Upper lobe of right lung (tissue), 1 donor: ENCODE measurements at regions not wholly inside any gene's neighbourhood (a gene's known extent, or its start where the extent isn't known, plus 50 kb on each side); places are given as distances from the start of the nearest gene placed in this dataset.

Experiments
- ATAC-seq: fragments of 200-7000 bp; cut with Tn5 transposase; one replicate; pipeline ENCODE4 v1.9.1; 2020; ENCODE audit warnings: mild to moderate bottlenecking, moderate library complexity
- DNase-seq: peaks from one replicate; pipeline ENCODE4 v3.0.0-alpha.2; 2020
- H3K27ac ChIP-seq: fragments of 200-600 bp; one replicate; pipeline ENCODE4 v1.8.0; 2022
- H3K27me3 ChIP-seq: fragments of 200-600 bp; one replicate; pipeline ENCODE4 v1.8.0; 2022; ENCODE audit warnings: mild to moderate bottlenecking
- H3K36me3 ChIP-seq: fragments of 200-600 bp; one replicate; pipeline ENCODE4 v1.8.0; 2022
- H3K4me1 ChIP-seq: fragments of 200-600 bp; one replicate; pipeline ENCODE4 v1.8.0; 2022
- H3K4me3 ChIP-seq: fragments of 200-600 bp; one replicate; pipeline ENCODE4 v1.8.0; 2022; ENCODE audit warnings: mild to moderate bottlenecking
- H3K9me3 ChIP-seq: fragments of 200-600 bp; one replicate; pipeline ENCODE4 v1.8.0; 2022
- CTCF ChIP-seq: fragments of 200-600 bp; IDR thresholded peaks from one replicate; pipeline ENCODE4 v1.8.0; 2022; ENCODE audit warnings: antibody characterized with exemption
- intact Hi-C: fragments of 100-400 bp; cut with DNase I; formaldehyde crosslinking; loops from one replicate; pipeline ENCODE4 v1.11.0; 2022
- donor health status: DM: no; HTN: yes; CAD: no; lungs with severe emphysema.

GRCh38 chr15:47997195-47998080 lies 123.4 kb upstream of the SLC24A5 start:
- H3K27ac ChIP-seq, result no peak overlapping the region
- no peak for DNase-seq
- intact Hi-C loops, result no loop called here

DNA sequence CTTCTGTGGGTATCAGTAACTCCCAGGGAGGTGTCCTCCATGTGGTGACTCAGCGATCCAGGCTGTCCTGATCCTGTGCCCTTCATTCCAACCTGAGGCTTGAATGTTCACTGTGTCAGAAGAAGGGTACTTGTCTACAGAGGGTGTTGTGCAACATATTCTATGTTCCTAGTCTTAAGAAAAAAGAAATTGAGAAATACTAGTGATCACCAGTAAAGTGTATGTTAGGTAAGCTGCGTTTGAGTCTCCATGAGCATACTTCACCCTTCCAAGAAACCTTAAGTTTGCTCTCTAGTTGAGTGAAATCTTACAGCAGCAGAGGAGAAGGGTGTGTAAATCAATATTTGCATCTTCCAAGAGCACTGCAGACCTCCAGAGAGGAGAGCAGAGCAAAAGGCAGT lies 122.2 kb upstream of the SLC24A5 start:
- intact Hi-C loops, result no loop called here
- Histone ChIP-seq H3K36me3 (no peaks in the 10 kb centered on the region), H3K4me1 (peaks cover 4% of the 10 kb centered on the region), H3K27ac (peak overlapping the region; percentile 34), H3K27me3 (no peaks in the 10 kb centered on the region), H3K9me3 (no peaks in the 10 kb centered on the region), H3K4me3 (peak overlapping the region; percentile 25)
- DNase-seq (peak; percentile 70), ATAC-seq (peak; percentile 84)
- no peak for TF ChIP-seq CTCF

More at GRCh38 chr15:47997195-47998080, 123.4 kb upstream of the SLC24A5 start:
- Histone ChIP-seq H3K36me3 (no peaks in the 10 kb centered on the region), H3K4me1 (peaks cover 1% of the 10 kb centered on the region), H3K9me3 (no peaks in the 10 kb centered on the region), H3K27me3 (no peaks in the 10 kb centered on the region), H3K4me3 (no peak overlapping the region)
- no peak for TF ChIP-seq CTCF
- peak; percentile 20 for ATAC-seq

- no peak for ATAC-seq
Observed at GRCh38 chr15:48001393-48002039, 119.3 kb upstream of the SLC24A5 start.

DNA sequence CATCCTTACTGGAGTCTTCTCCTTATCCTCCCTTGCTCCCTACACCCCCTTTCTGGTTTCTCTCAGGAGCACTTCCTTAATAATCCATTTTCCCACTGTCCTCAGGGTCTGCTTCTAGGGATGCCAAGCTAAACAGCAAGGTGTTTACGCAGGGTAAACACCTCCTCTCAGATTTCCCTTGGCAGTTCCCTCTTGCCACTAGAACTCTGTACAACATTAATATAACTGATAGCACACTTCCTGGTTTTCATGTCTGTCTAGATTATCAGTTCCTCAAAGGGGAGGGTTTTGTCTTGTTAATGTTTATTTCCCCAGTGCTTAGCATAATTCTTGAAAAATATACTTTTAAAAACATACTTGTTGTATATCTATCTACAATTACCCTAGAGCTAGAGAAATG lies 118.0 kb upstream of the SLC24A5 start:
- H3K9me3 ChIP-seq, result no peaks in the 10 kb centered on the region
- ATAC-seq, result peak; percentile 22
- intact Hi-C loops, result no loop called here
- H3K4me3 ChIP-seq, result no peak overlapping the region
- no peak overlapping the region for H3K27ac ChIP-seq
- H3K27me3 ChIP-seq, result no peaks in the 10 kb centered on the region
- DNase-seq, result no peak
- no peaks in the 10 kb centered on the region for H3K36me3 ChIP-seq
- TF ChIP-seq CTCF, result no peak
- H3K4me1 ChIP-seq, result peaks cover 7% of the 10 kb centered on the region

More at GRCh38 chr15:48001393-48002039, 119.3 kb upstream of the SLC24A5 start:
- Histone ChIP-seq H3K36me3 (no peaks in the 10 kb centered on the region), H3K9me3 (no peaks in the 10 kb centered on the region), H3K4me1 (peaks cover 4% of the 10 kb centered on the region), H3K27me3 (no peaks in the 10 kb centered on the region), H3K27ac (no peak overlapping the region), H3K4me3 (no peak overlapping the region)
- intact Hi-C loops, result no loop called here
- no peak for TF ChIP-seq CTCF
- no peak for DNase-seq

DNA sequence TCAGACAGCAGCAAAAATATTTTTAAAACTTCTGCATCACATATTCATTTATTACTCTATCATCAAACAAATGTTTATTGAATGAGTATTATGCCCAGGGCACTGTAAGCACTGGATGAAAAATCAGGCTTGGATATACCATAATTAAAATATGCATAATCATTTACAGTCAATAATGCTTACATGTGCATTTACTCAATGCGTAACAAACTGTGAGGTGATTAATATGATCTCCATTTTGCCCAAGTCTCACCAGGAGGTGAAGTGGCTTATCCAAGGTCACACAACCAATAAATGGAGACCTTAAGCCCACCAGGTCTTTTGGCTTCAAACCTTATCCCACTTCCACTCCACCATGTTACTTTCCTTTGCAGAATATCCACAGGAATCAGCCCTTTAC lies 117.3 kb upstream of the SLC24A5 start:
- intact Hi-C loops, result no loop called here
- Histone ChIP-seq H3K4me1 (peaks cover 7% of the 10 kb centered on the region), H3K27me3 (no peaks in the 10 kb centered on the region), H3K36me3 (no peaks in the 10 kb centered on the region), H3K4me3 (no peak overlapping the region), H3K9me3 (no peaks in the 10 kb centered on the region), H3K27ac (no peak overlapping the region)
- no peak for ATAC-seq
- DNase-seq, result no peak
- no peak for TF ChIP-seq CTCF
